Activated CD4-positive, alpha-beta T cell treated with anti-CD3 and anti-CD28 coated beads for 1 hour (primary cell): ENCODE measurements at regions not wholly inside any gene's neighbourhood (a gene's known extent, or its start where the extent isn't known, plus 50 kb on each side); places are given as distances from the start of the nearest gene placed in this dataset.
"Not testable (repeated sequence)": the region's sequence is repeated elsewhere in the genome, so short reads cannot be mapped to it uniquely, and the experiment has no call there.

Source experiments
- DNase-seq: peaks from one replicate; pipeline ENCODE4 v3.0.0-alpha.2; 2020

DNA sequence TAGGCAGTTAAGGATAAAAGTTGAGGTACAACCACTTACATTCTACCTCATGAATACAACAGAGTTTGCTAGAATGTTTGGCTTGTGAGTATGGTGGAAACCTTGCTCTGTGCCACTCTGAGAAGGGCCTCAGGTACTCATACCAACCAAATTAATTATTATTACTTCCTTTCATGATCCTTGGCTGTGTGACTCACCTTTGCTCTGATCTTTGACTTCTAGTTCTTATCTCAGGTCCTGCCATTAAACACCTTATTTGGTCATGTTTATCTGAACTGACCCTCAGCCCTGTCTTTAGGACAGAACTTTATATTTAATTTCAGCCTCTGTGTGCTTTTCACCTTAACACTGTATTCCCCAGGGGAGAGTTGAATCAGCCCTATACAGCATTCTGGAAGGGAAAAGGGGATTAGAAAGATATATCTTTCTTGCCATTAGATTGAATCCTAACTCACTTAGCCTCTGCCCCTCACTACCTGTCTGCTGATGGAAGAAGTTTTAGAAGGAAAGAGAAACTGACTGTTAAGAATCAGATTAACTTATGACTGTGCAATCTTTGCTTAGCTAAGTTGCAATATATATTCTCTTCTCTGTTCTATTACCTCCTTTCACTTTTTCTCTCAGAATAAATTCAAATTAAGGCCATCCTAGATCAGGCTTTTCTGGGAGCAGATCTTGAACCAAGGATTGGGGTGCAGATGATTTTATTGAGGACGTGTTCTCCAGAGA lies 260.4 kb upstream of the DPYD start:
- no peak for DNase-seq

DNA sequence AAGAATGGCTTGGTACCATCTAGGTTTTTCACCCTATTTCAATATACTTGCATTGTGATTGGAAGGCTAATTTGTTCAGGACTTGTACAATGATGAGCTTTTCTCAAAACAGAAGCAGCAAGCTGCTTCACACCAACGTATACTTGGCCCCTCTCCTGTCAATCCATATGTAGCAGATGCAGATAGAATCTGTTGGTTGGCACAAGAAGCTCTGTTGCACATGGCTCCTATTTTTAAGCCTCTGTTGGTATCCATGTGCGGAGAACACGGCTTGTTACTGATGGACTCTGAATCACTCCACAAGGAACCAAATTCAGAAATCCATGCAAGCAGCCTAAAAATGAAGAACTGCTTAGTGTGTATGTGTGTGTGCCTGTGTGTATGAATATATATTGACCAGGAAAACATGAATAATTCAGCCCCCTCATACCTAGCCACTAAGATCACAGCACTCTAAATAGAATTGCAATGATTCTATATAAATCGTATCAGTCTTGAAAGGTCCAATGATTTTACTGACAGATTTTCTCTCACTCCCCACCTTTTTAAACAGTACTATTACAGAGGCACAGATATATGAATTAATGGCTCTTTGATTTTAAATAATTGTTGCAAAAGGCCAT lies 258.4 kb upstream of the DPYD start:
- no peak for DNase-seq

DNA sequence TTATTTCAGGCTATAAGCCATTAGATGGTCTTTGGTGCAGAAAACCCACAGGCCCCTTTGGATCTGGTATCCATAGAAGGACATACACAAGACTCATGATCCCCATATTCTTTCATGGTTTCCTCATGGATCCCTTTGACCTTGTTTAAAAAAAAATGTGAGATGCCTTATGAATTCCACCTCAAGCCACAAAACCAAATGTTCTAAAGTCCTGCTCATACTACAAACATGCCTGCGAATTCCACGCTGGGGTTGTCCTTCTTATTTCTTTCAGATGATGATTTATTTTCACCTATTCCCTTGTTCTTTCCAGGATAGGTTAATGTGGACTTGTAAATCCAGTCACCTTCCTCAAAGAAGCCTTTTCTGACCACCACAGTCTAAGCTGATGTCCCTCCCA lies 256.9 kb upstream of the DPYD start:
- no peak for DNase-seq

DNA sequence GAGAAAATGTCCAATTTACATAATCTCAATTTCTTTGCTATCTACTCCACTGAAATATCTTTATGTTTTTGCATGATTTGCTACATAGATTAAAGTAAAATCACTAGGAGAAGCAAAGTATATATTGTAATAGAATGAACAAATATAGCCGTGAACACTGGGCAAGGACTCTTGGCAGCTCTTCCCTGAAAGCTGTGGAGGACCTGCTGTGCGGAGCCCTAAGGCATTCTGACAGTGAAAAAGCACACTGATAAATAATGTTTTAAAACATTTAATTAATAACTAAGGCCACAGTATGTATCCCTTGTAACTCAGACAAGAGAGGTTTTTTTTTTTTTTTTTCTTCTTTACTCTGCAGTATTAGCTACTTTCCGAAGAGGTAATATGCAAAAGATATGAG lies 256.1 kb upstream of the DPYD start:
- DNase-seq = no peak

DNA sequence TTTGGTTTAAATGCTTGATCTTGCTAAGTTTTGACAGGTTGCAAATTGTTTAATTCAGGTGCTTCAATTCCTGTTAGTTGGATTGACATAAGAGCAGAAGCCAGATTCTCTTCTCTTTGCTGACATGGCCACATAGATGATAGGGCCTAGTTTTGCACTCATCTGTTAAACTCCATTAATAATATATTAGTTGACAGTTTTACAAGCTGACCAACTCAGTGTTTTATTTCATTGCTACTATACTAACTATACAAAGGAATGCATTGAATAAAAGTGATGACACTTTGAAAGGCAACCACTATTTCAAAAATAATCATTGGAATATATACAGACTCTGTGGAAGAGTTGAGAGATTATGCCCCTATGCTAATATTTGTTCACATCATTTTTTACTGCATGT lies 255.6 kb upstream of the DPYD start:
- DNase-seq = no peak

DNA sequence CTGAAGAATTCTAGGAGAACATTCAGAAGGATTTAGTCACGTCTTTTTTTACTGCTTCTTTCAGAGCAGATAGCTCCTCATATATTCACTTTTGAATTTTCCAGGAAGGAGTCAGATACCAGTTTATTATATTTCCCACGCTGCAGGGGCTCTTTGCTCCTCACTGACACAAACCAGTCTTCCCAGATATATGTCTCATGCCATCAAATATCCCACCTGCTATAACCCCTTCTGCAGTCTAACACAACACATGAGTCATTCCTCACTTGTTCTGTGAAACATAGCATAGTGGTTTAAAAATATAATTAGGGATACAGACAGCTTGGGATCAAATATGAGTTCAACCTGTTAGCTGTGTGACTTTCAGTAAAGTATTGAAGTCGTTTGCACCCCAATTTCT lies 251.7 kb upstream of the DPYD start:
- no peak for DNase-seq

DNA sequence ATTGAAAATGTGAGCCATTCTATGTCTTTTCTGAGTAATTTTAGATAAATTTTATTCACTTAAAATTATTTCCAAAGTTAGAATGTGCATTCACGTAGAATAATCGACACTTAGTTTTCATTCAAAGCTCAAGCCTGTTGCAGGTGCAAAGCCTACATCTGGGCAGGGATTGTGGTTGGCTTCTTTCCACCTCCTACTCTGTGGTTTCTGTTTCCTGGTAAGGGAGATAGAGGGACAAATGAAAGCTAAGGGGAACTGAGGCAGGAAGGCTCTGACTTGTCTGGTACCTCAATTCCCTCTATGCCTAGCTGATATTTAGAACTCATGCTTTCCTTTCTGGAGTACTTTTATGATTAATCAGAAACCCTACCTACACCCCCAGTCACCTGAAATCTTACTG lies 251.2 kb upstream of the DPYD start:
- no peak for DNase-seq

DNA sequence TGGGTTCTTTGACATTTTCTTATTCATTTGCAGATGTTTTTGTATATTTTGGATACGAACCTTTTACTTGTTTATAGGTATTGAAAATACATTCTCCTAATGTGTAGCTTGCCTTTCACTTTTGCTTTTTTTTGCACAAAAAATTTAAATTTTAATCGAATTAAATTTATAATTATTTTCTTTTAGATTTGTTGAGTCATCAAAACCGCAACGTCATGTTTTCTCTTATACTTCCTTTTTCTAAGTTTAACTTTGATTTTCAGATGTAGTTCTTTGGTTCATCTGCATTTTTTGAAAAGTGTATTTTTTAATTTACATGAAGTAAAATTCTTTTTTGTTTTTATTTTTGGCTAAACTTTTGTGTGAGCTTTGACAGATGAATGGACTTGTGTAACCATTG lies 243.7 kb upstream of the DPYD start:
- no peak for DNase-seq

DNA sequence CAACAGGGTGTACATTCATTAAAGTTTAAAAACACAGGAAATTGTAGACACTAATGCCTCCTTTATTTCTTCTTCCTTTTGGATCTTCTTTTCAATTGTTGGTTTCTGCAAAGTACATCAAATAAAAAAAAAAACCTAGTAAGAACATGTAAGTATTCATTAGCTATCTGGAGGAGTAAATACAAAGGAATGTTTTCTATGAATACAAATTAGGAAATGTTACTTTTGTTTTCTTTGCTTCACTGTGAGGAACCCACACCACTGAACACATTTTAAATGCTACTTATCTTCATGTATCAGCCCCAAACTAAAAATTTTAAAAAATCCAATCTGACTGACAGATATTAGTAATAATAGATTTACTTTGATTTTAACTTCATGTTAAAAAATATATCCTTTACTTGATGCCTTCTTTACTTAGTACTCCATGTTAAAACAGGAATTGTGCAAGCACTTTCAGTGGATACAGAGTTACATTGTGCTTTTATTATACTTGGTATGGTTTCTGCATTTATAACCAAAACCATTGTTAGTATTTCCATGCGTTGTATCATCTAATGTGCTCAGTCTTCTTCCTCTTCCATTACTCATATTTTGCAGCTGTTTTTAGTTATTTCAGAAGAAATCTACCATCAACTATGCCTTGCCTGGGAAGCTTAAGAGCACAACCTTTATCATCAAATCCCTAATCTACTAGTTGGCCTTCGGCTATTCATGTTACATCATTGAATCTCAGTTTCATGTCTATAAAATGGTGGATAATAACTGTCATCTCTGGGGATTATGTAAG lies 236.9 kb upstream of the DPYD start:
- DNase-seq = no peak

DNA sequence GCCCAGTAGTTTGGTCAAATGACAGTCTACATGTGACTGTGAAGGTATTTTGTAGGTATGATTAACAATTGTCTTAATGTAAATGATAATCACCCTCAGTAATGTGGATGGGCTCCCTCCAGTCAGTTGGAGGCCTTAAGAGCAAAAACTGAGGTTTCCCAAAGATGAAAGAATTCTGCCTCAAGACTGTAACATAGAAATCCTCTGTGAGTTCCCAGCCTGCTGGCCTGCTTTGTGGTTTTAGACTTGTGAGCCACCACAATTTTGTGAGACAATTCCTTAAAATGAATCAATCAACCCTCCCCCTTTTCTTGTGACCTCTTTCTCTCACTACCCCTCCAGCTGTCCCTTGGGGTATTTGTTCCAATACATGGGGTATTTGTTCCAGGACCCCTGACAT lies 226.4 kb upstream of the DPYD start:
- no peak for DNase-seq

DNA sequence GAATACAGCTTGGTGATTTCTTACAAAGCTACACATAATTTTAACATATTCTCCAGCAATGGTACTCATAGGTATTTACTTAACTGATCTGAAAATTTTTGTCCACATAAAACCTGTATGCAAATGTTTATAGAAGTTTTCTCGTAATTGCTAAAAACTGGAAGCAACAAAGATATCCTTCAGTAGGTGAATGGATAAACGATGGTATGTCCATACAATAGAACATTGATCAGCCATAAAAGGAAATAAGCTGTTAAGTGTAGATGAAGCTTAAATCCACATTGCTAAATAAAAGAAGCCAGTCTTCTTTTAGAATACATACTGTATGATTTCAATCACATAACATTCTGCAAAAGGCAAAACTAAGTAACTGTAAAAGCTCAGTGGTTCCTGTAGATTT lies 224.8 kb upstream of the DPYD start:
- DNase-seq = no peak

DNA sequence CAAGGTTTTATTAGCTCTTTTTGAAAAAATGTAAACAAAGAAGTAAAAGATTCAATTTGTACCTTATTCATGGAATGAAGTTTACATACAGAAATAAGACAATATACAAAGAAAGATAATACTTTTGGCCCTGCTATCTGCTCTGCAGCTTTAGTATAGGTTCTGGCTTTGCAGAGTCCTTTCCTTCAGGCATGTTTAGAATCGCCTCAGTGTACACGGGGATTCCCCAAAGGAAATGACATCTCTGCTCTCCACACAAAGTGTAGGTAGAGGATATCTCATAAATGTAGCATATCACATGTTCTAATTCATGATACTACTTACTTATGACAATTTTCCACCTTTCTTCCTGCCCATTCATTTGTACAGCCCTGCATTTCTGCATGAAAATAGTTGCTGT lies 222.6 kb upstream of the DPYD start:
- DNase-seq = no peak

DNA sequence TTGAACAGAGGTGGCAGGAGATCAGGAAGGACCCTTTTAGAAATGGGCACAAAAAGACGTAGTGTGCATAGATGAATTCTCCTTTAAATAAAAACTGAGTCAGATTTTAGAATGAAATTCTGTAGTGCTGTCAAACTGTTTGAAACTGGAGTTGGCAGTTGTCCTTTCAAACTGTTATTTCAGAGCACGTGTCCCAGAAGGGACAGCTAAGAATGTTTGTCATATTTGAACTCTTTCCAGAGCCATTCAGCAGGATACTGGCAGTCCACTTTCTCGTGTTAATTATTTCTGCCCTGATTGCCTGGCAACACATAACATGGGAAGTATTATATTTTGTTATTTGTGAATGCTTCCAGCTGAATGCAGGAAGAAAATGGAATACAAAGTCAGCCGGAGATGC lies 212.3 kb upstream of the DPYD start:
- no peak for DNase-seq

DNA sequence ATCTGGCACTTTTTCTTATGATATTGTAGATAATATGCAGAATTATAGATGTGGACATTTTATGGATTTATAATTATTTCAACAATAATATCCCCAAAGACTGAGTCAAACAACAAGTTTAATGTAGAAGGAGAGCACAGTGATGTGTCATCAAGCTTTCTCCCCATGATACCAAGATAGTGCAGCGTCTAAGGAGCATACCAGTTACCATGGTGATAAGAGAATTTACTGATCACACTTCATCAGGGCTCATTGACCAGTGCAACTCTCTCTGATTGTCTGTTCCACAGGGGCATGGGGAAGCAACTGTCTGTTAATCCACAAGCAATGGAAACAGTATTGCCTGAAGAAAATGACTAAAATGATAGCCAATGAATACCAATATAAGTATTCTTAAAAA lies 209.6 kb upstream of the DPYD start:
- DNase-seq = no peak

DNA sequence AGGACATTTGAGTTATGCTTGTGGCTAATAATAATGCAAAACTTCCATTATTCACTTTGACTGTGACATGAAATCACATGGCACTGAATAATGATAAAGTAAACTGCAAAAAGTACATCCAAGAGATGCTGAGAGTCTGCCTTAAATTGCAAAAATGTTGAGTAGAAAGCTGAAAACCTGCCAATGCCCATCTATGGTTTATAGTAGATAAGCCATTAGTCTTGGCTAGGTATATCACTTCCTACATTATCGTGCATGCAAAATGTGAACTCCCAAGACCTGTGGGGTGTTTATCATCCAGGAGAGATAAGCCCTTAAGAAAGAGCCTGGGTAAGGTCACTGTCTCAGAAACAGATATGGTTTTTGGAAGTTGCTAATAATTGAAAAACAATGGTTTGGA lies 208.7 kb upstream of the DPYD start:
- no peak for DNase-seq

DNA sequence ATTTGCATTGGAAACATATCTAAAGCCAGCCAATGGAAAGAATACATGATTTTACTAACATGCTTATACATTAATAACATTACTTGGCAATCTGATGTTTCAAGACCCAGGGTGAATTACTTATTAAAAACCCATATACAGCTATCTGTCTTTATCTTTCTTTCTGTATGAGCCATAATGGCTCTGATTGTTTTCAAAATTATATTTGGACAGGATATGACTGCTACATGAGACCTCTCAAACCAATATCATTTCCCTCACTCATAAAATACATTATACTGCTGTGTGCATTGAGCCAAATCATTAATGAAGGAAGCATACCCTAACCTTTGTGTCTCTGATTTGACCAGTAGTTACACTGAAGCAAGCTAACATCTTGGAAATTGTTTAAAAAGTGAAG lies 205.9 kb upstream of the DPYD start:
- no peak for DNase-seq

DNA sequence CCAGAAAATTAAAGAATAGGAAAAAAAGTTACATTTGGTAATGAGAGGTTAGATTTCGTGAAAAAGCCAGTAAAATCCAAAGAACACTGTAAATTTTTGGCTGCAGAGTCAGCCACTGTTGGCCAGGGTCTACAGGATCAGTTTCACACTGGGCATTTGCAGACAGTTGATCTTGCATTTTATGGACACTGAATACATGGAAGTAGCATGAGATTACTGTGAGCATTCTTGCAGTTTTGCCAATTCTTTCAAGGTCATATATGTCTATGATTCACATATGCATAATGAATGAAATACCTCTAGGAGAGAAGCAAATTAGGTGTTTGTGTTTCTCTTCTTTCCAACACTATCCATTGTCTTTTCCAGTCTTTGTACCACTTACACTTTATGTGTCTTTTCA lies 200.8 kb upstream of the DPYD start:
- DNase-seq = no peak

DNA sequence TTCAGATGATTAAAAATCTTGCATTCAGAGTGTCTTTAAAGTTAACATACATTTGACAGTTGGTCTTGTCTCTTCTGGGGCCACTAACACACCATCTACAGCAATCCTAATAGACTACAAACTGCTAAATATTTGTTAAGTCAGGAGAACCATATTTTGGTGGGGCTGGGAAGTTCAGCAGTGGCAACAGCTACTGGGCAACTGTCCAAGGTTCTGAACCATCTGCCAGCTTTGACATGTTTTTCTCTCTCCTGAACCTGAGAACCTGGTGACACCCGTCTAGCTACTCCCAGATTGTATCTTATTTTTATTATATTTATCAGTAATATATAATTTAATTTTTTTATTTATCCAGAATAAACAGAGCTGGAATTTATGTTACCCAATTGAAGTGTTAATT lies 199.0 kb upstream of the DPYD start:
- DNase-seq = no peak

DNA sequence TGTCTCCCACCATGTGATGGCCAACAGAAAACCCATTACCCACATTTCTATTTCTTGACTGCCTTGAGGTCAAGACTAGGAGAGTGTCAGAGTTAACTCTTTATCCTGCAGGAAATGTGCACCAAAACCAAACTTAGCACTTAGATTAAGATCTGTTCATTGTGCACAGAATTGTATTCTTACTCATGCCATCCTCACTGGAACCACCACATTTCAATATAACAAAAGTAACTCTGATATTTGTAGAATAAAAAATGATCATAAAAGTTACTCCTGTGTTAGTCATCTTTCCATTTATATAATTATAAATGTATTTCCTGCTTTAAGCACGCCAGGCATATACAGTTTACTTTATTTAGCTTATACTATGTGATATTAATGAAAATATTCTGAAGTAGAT lies 193.0 kb upstream of the DPYD start:
- DNase-seq = no peak

DNA sequence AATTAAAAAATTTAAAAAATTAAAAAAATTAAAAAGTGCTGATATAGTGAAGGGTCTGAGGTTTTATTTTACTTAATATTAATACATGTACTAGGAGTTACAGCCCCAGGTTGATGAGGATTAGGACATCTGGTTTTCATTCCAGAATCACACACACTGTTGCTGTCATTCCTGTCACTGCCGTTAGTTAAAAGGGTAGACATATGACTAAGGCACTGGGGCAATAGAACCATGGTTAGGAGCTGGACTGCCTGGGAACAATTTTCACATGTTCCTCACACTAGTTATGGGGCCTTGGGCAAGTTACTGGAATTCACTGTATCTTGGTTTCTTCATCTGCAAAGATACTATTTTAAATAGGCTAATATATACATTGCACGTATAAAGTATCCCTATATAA lies 191.8 kb upstream of the DPYD start:
- no peak for DNase-seq

DNA sequence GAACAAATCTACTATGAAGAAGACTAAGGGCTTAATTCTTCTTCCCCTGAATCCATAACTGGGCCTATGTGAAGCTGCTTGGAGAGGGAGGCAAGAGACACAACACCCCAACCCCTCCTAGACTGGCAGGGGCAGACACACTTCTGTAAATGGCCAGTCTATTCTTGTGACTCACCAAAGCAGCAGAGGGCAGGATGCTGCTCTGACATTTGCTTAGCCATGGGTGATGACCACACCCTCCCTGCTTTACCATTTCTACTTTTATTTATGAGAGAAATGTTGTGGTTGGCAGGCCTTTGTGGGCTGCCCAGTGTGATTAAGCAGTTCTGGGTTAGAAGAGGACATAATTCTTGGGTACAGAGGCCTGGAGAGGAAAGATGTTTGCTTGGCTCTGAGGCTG lies 189.8 kb upstream of the DPYD start:
- DNase-seq = no peak

DNA sequence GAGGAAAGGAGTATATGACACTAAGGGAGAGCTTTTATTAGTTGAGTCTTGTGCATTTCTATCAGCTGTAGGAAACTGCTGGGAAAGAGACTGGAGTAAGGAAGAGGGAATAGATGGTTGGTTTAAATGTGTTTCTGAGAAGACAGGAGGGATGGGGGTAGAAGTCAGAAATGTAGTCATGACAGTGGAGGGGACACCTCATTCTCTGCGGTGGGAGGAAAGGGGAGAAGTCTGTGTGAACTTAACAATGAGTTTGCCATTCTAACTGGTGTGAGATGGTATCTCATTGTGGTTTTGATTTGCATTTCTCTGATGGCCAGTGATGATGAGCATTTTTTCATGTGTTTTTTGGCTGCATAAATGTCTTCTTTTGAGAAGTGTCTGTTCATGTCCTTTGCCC lies 187.5 kb upstream of the DPYD start:
- DNase-seq = not testable (repeated sequence)

DNA sequence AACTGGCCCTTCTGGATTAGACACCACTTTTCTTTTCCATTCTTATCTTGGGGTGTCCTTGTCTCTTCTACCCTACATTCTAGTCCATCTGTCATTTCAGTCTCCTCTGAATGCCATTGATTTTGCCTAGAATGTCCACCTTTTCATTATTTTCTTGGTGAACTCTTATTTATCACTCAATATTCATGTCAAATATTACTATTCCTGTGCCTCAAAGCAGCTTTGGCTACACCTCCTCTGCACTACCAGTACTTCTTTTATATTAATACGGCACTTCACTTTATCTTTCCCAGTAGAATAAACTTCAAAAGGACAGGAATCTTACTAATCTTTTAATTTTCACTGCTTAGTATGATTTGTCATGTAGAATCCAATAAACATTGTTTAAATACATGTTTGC lies 186.4 kb upstream of the DPYD start:
- no peak for DNase-seq

DNA sequence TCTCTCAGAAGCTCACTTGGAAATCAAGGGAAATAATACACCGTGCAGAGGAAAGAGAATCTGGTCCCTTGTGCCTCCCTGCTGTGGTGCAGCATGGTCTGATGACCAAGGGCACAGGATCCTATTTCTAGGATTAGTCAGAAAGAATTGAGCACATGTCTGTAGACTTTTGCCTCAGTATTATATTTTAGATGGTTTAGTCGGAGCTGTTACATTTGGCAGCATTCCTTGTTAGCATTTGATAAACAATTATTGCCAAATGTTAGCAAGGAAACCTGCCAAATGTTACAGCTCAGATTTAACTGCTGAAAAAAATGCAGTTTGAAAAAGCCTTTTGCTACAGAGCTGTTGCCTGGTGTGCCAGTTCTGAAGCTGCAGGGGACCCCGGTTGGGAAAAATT lies 183.5 kb upstream of the DPYD start:
- DNase-seq = no peak
